CD4-positive, CD25-positive, alpha-beta regulatory T cell (primary cell): ENCODE measurements at regions not wholly inside any gene's neighbourhood (a gene's known extent, or its start where the extent isn't known, plus 50 kb on each side); places are given as distances from the start of the nearest gene placed in this dataset.
"Not testable (repeated sequence)": the region's sequence is repeated elsewhere in the genome, so short reads cannot be mapped to it uniquely, and the experiment has no call there.

Experiments used
- ATAC-seq, 2 donors: fragments of 150-1000 bp; cut with Tn5 transposase; one replicate each; pipeline ENCODE4 v1.10.0; 2021; ENCODE audit warnings: low read depth in 2 of 2, moderate number of reproducible peaks in 2 of 2, moderate library complexity in 1 of 2
- DNase-seq, 3 donors: peaks; one replicate each; pipeline versions ENCODE4 v3.0.0 to v3.0.0-alpha.2; 2012 to 2022; ENCODE audit warnings: mixed read lengths in 1 of 3
- H3K27ac ChIP-seq: one replicate; pipeline ENCODE4 v1.7.0; 2013; ENCODE audit warnings: mild to moderate bottlenecking, low read length; ENCODE audit not compliant: insufficient read depth, poor library complexity, severe bottlenecking
- H3K27me3 ChIP-seq: one replicate; pipeline ENCODE4 v1.7.0; 2013; ENCODE audit warnings: low read length; ENCODE audit not compliant: control insufficient read depth, insufficient read depth
- H3K36me3 ChIP-seq: one replicate; pipeline ENCODE4 v1.7.0; 2013; ENCODE audit warnings: mild to moderate bottlenecking, low read length, moderate library complexity; ENCODE audit not compliant: control insufficient read depth, insufficient read depth
- H3K4me1 ChIP-seq: 2 replicates; pipeline ENCODE4 v1.7.0; 2013; ENCODE audit warnings: mild to moderate bottlenecking, low read length; ENCODE audit not compliant: insufficient read depth, control insufficient read depth, poor library complexity, severe bottlenecking
- H3K4me3 ChIP-seq: one replicate; pipeline ENCODE4 v1.7.0; 2013; ENCODE audit warnings: low read depth, mild to moderate bottlenecking, low read length, moderate library complexity
- H3K9me3 ChIP-seq, 2 experiments: 1 replicate in 1 of 2; 2 replicates in 1 of 2; pipeline ENCODE4 v1.7.0; 2013; ENCODE audit warnings: low read length in 2 of 2, mild to moderate bottlenecking in 1 of 2, moderate library complexity in 1 of 2; ENCODE audit not compliant: control insufficient read depth in 2 of 2
- H3K27ac Mint-ChIP-seq, 3 donors: one replicate each; pipeline ENCODE4 v1.8.0; 2020 to 2022; ENCODE audit warnings: mild to moderate bottlenecking in 3 of 3, mixed read lengths in 3 of 3, moderate library complexity in 2 of 3
- H3K27me3 Mint-ChIP-seq: one replicate; pipeline ENCODE4 v1.8.0; 2022; ENCODE audit warnings: mild to moderate bottlenecking, mixed read lengths
- H3K36me3 Mint-ChIP-seq: one replicate; pipeline ENCODE4 v1.8.0; 2020; ENCODE audit warnings: mixed read lengths
- H3K4me1 Mint-ChIP-seq, 4 donors: one replicate each; pipeline ENCODE4 v1.8.0; 2020 to 2022; ENCODE audit warnings: mixed read lengths in 4 of 4, mild to moderate bottlenecking in 1 of 4
- H3K4me3 Mint-ChIP-seq, 4 donors: one replicate each; pipeline ENCODE4 v1.8.0; 2020 to 2022; ENCODE audit warnings: mild to moderate bottlenecking in 4 of 4, mixed read lengths in 4 of 4, moderate library complexity in 3 of 4
- H3K9me3 Mint-ChIP-seq, 7 donors: one replicate each; pipeline ENCODE4 v1.8.0; 2020 to 2022; ENCODE audit warnings: mixed read lengths in 7 of 7, mild to moderate bottlenecking in 3 of 7, moderate library complexity in 2 of 7

DNA sequence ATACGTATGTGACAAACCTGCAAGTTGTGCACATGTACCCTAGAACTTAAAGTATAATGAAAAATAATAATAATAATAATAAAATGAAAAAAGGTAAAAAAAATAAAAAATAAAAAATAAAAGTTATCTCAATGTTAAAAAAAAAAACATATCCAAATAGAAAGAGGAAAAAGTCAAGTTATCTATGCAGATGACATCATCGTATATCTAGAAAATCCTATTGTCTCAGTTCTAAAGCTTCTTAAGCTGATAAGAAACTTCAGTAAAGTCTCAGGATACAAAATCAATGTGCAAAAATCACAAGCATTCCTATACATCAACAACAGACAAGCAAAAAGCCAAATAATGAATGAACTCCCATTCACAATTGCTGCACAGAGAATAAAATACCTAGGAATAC, 466.6 kb upstream of the PHF14 start:
- Mint-ChIP-seq H3K4me3 (no peak overlapping the region), H3K36me3 (no peaks in the 10 kb centered on the region), H3K27ac (no peak overlapping the region), H3K27me3 (no peaks in the 10 kb centered on the region), H3K4me1 (no peaks in the 10 kb centered on the region), H3K9me3 (peaks cover 0 to 13% (median 7%) of the 10 kb centered on the region in 7 donors)
- H3K27ac ChIP-seq, result no peak overlapping the region
- no peaks in the 10 kb centered on the region for H3K4me1 ChIP-seq
- H3K9me3 ChIP-seq, result peaks cover 0 to 4% of the 10 kb centered on the region in 2 experiments
- H3K4me3 ChIP-seq, result no peak overlapping the region
- H3K36me3 ChIP-seq, result no peaks in the 10 kb centered on the region
- ATAC-seq (no peak), DNase-seq (no peak)
- H3K27me3 ChIP-seq, result no peaks in the 10 kb centered on the region

DNA sequence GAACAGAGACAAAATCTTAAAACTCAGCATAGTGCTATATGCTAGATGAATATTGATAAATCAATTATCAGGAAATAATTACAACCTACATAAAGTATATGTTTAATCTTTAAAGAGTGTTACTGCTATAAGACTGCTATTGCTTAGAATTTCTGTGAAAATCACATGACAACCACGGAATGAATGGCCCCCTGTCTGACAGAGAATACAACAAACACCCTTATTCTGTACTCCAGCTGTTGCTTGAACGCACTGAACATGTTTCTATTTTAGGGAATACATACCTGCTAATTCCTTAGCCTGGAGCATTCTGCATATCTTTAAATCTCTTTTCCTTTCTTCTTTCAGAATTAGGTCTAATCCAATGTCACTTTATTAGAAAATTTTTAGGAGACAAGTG, 452.4 kb upstream of the PHF14 start:
- no peaks in the 10 kb centered on the region for H3K27me3 ChIP-seq
- Mint-ChIP-seq H3K27ac (no peak overlapping the region), H3K27me3 (no peaks in the 10 kb centered on the region), H3K36me3 (no peaks in the 10 kb centered on the region), H3K4me3 (no peak overlapping the region), H3K9me3 (peaks cover 0 to 9% (median 4%) of the 10 kb centered on the region in 7 donors), H3K4me1 (no peaks in the 10 kb centered on the region)
- no peaks in the 10 kb centered on the region for H3K4me1 ChIP-seq
- ATAC-seq (no peak), DNase-seq (no peak)
- no peak overlapping the region for H3K27ac ChIP-seq
- no peak overlapping the region for H3K4me3 ChIP-seq
- H3K9me3 ChIP-seq, result no peaks in the 10 kb centered on the region
- no peaks in the 10 kb centered on the region for H3K36me3 ChIP-seq

DNA sequence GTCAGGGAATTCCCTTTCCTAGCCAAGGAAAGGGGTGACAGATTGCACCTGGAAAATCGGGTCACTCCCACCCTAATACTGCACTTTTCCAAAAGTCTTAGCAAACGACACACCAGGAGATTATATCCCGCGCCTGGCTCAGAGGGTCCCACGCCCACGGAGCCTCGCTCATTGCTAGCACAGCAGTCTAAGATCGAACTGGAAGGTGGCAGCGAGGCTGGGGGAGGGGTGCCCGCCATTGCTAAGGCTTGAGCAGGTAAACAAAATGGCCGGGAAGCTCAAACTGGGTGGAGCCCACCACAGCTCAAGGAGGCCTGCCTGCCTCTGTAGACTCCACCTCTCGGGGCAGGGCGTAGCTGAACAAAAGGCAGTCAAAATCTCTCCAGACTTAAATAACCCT, 440.2 kb upstream of the PHF14 start:
- not testable (repeated sequence) for H3K9me3 ChIP-seq, H3K27me3 Mint-ChIP-seq, H3K36me3 ChIP-seq, ATAC-seq, H3K4me1 Mint-ChIP-seq, DNase-seq, H3K27me3 ChIP-seq, H3K4me3 Mint-ChIP-seq, H3K36me3 Mint-ChIP-seq, H3K27ac Mint-ChIP-seq, H3K4me1 ChIP-seq, H3K4me3 ChIP-seq, H3K27ac ChIP-seq
- peaks cover 0 to 15% (median 4%) of the 10 kb centered on the region in 7 donors for H3K9me3 Mint-ChIP-seq

DNA sequence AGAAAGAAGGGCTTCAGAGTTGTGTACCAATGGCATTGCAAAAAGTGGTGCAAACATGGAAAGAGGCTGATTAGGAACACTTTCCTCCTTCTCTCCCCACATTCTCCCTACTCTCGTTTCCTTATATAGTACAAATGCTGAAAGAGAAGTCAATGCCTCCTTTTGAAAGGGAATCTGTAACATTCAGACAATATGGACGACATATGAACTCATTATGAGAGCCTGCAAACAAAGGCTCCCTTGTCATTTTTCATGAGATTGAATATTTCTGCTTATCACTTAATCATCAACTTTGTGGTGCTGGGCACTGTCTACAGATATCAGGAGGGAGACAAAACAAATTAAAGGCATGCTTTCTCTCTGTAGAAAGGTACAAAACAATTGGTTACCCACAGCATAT, 437.1 kb upstream of the PHF14 start:
- no peaks in the 10 kb centered on the region for H3K27me3 ChIP-seq
- DNase-seq (no peak), ATAC-seq (no peak)
- H3K4me3 ChIP-seq, result no peak overlapping the region
- no peaks in the 10 kb centered on the region for H3K4me1 ChIP-seq
- H3K36me3 ChIP-seq, result no peaks in the 10 kb centered on the region
- no peaks in the 10 kb centered on the region for H3K27me3 Mint-ChIP-seq
- no peak overlapping the region for H3K4me3 Mint-ChIP-seq
- H3K27ac ChIP-seq, result no peak overlapping the region
- no peaks in the 10 kb centered on the region for H3K9me3 ChIP-seq
- H3K36me3 Mint-ChIP-seq, result no peaks in the 10 kb centered on the region
- no peak overlapping the region for H3K27ac Mint-ChIP-seq
- no peaks in the 10 kb centered on the region for H3K4me1 Mint-ChIP-seq
- H3K9me3 Mint-ChIP-seq, result peaks cover 0 to 6% (median 3%) of the 10 kb centered on the region in 7 donors

DNA sequence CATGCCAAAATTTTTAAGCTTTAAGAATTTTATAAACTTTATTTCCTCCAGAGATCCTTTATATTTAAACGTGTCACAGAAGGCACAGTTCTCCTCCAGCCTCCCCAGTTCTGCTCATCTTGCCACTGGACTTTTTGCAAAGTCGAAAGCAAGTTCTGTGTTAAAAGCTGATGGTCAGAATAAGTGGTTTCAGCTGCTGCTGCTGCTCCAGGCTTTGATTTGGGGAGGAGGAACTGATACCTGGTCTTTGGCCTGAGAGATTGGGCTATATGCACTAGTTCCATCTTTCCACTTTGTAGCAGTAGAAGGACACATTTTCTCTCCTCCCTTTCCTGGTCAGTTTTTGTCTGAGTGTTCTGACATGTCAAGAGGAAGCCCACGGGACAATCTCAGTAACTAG, 435.9 kb upstream of the PHF14 start:
- H3K36me3 Mint-ChIP-seq, result no peaks in the 10 kb centered on the region
- no peak for ATAC-seq
- H3K27ac Mint-ChIP-seq, result no peak overlapping the region

DNA sequence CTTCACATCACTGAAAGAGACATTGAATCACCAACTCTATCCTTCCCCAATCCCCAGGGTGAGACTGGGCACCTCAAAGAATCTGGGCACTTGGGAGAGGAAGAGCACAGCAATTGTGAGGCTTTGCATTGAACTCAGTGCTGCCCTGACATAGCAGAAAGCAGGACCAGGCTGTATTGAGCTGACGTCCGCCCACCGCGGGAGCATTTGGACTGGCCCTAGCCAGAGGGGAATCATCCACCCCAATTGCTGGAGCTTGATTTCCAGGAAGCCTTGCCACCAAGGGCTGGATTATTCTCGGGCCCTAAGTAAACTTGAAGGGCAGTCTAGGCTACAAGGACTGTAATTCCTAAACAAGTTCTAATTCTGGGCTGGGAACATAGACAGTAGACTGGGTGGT, 416.3 kb upstream of the PHF14 start:
- ATAC-seq, result no peak

More for the DNA sequence above, 435.9 kb upstream of the PHF14 start:
- Histone ChIP-seq H3K9me3 (no peaks in the 10 kb centered on the region), H3K36me3 (no peaks in the 10 kb centered on the region), H3K27ac (no peak overlapping the region), H3K4me1 (no peaks in the 10 kb centered on the region), H3K27me3 (no peaks in the 10 kb centered on the region), H3K4me3 (no peak overlapping the region)
- Mint-ChIP-seq H3K27me3 (no peaks in the 10 kb centered on the region), H3K4me1 (no peaks in the 10 kb centered on the region), H3K9me3 (peaks cover 0 to 6% (median 1%) of the 10 kb centered on the region in 7 donors), H3K4me3 (no peak overlapping the region)
- no peak for DNase-seq

DNA sequence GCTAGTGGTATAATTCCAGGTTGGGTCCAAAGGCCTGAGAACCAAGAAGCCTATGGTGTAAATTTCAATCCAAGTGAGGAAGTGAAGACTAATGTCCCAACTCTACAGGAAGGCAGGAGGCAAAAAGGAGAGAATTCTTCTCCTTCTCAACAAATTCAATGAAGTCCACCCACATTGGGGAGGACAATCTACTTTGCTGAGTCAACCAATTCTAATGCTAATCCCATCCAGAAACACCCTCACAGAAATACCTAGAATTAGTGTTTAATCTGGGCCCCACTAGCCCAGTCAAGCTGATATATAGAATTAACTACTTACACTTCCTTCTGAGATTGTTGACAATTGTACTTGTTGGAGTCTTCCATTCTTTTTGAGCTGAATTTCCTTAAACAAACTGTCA, 413.2 kb upstream of the PHF14 start:
- Histone ChIP-seq H3K27me3 (no peaks in the 10 kb centered on the region), H3K36me3 (no peaks in the 10 kb centered on the region), H3K4me3 (no peak overlapping the region), H3K9me3 (peaks cover 0 to 2% of the 10 kb centered on the region in 2 experiments), H3K27ac (no peak overlapping the region), H3K4me1 (no peaks in the 10 kb centered on the region)
- no peaks in the 10 kb centered on the region for H3K36me3 Mint-ChIP-seq
- no peaks in the 10 kb centered on the region for H3K27me3 Mint-ChIP-seq
- no peak overlapping the region for H3K27ac Mint-ChIP-seq
- no peaks in the 10 kb centered on the region for H3K4me1 Mint-ChIP-seq
- H3K9me3 Mint-ChIP-seq, result peaks cover 0 to 4% (median 2%) of the 10 kb centered on the region in 7 donors
- DNase-seq, result no peak
- no peak for ATAC-seq
- no peak overlapping the region for H3K4me3 Mint-ChIP-seq

More for the DNA sequence above, 416.3 kb upstream of the PHF14 start:
- Mint-ChIP-seq H3K27me3 (no peaks in the 10 kb centered on the region), H3K4me3 (no peak overlapping the region), H3K9me3 (peaks cover 0 to 3% (median 0%) of the 10 kb centered on the region in 7 donors), H3K27ac (no peak overlapping the region), H3K4me1 (no peaks in the 10 kb centered on the region), H3K36me3 (no peaks in the 10 kb centered on the region)
- Histone ChIP-seq H3K36me3 (no peaks in the 10 kb centered on the region), H3K4me3 (no peak overlapping the region), H3K4me1 (no peaks in the 10 kb centered on the region), H3K27me3 (no peaks in the 10 kb centered on the region), H3K9me3 (no peaks in the 10 kb centered on the region), H3K27ac (no peak overlapping the region)
- DNase-seq, result no peak

DNA sequence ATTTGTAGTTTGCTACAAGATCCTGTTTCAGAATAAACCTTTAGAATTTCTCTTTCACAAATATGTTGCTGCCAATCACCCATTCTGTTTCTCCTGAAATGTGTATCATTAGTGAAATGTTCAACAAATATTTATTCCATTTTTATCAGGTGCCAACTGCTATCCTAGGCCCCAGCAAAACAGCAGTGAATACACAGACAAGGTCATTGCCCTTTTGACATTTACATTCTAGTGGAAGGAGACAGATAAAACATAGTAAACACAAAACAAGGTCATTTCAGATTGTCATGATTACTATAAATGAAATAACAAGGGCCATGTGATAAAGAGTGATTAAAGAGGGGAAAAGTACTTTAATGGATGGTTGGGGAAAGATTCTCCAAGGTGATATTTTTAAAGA, 404.8 kb upstream of the PHF14 start:
- no peak overlapping the region for H3K27ac Mint-ChIP-seq
- H3K9me3 Mint-ChIP-seq, result peaks cover 0 to 12% (median 7%) of the 10 kb centered on the region in 7 donors

More for the DNA sequence above, 404.8 kb upstream of the PHF14 start:
- Mint-ChIP-seq H3K4me1 (no peaks in the 10 kb centered on the region), H3K36me3 (no peaks in the 10 kb centered on the region), H3K27me3 (no peaks in the 10 kb centered on the region), H3K4me3 (no peak overlapping the region)
- H3K9me3 ChIP-seq, result no peaks in the 10 kb centered on the region
- H3K36me3 ChIP-seq, result no peaks in the 10 kb centered on the region
- no peak overlapping the region for H3K27ac ChIP-seq
- no peak for DNase-seq
- no peaks in the 10 kb centered on the region for H3K27me3 ChIP-seq
- H3K4me3 ChIP-seq, result no peak overlapping the region
- ATAC-seq, result no peak
- no peaks in the 10 kb centered on the region for H3K4me1 ChIP-seq
